ENCODE measurements at regions not wholly inside any gene's neighbourhood (a gene's known extent, or its start where the extent isn't known, plus 50 kb on each side); places are given as distances from the start of the nearest gene placed in this dataset.

DNA sequence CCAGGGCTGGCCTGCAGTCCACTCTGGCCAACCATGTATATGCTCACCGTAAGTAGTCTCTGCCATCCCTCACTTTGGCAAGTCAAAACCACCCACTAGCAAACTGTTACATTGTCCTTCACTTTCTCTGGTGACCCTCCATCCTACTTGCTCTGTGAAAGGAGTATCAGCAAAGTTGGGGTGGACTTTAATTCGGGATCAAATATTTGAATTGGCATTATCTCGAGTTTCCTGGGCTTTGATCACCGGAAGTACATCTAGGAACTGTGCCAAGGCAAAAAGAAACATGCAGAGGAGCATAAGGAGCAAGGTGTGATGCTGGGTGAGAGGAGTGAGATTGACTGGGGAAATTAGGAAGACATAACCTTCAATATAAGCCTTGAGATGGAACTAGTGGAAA, 188.9 kb upstream of the P2RY1 start:
- no peak for TF ChIP-seq GABPA (IDR thresholded peaks at IDR 0.05; ENCODE audit: low read depth)
- TF ChIP-seq, protein P1, sequence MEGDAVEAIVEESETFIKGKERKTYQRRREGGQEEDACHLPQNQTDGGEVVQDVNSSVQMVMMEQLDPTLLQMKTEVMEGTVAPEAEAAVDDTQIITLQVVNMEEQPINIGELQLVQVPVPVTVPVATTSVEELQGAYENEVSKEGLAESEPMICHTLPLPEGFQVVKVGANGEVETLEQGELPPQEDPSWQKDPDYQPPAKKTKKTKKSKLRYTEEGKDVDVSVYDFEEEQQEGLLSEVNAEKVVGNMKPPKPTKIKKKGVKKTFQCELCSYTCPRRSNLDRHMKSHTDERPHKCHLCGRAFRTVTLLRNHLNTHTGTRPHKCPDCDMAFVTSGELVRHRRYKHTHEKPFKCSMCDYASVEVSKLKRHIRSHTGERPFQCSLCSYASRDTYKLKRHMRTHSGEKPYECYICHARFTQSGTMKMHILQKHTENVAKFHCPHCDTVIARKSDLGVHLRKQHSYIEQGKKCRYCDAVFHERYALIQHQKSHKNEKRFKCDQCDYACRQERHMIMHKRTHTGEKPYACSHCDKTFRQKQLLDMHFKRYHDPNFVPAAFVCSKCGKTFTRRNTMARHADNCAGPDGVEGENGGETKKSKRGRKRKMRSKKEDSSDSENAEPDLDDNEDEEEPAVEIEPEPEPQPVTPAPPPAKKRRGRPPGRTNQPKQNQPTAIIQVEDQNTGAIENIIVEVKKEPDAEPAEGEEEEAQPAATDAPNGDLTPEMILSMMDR (IDR thresholded peaks at IDR 0.05; ENCODE audit: insufficient read depth, low read length), result no peak
- TF ChIP-seq POLR2AphosphoS5 (IDR thresholded peaks at IDR 0.05; ENCODE audit: low read depth), result no peak
- no peak for TF ChIP-seq SPI1 (IDR thresholded peaks at IDR 0.05; ENCODE audit: borderline replicate concordance, low read depth)
